ENCODE measurements at regions not wholly inside any gene's neighbourhood (a gene's known extent, or its start where the extent isn't known, plus 50 kb on each side); places are given as distances from the start of the nearest gene placed in this dataset.

DNA sequence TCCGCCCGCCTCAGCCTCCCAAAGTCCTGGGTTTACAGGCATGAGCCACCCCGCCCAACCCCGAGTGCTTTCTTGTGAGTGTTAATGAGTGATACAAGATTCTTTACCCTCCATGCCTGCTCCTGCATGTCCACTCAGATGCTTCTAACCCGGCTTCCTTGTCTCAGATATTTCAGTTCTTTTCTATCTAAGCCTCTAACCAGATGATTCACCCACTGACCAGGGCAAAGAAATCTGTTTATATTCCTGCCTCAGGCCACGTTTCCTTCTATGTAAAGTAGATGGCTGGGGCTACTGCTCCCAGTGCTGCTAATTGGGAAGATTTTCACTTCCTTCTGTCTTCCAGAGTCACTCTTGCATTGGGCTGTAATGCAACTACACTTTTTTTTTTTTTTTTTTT, 395.1 kb upstream of the ANKRD30A start:
- TF ChIP-seq EZH2 (IDR thresholded peaks at IDR 0.05; ENCODE audit: low read length, missing control alignments): no peak
- TF ChIP-seq, protein P1, sequence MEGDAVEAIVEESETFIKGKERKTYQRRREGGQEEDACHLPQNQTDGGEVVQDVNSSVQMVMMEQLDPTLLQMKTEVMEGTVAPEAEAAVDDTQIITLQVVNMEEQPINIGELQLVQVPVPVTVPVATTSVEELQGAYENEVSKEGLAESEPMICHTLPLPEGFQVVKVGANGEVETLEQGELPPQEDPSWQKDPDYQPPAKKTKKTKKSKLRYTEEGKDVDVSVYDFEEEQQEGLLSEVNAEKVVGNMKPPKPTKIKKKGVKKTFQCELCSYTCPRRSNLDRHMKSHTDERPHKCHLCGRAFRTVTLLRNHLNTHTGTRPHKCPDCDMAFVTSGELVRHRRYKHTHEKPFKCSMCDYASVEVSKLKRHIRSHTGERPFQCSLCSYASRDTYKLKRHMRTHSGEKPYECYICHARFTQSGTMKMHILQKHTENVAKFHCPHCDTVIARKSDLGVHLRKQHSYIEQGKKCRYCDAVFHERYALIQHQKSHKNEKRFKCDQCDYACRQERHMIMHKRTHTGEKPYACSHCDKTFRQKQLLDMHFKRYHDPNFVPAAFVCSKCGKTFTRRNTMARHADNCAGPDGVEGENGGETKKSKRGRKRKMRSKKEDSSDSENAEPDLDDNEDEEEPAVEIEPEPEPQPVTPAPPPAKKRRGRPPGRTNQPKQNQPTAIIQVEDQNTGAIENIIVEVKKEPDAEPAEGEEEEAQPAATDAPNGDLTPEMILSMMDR (conservative IDR thresholded peaks at IDR 0.05 in 1 of 2, IDR thresholded peaks at IDR 0.05 in 1 of 2; ENCODE audit: low read depth in 1 of 2, low read length in 2 of 2): no peak
- Histone ChIP-seq H3K4me3 (replicated peaks in 1 of 4; ENCODE audit: control extremely low read depth in 1 of 4, insufficient read depth in 1 of 4, low read depth in 3 of 4, low read length in 4 of 4) (no peak overlapping the region), H4K20me1 (ENCODE audit: control insufficient read depth, extremely low read depth, insufficient read depth, low read length) (no peaks in the 10 kb centered on the region), H3K4me1 (ENCODE audit: control insufficient read depth, extremely low read depth, insufficient read depth, low read length) (no peaks in the 10 kb centered on the region), H2AFZ (ENCODE audit: low read length) (no peak overlapping the region), H3K9ac (ENCODE audit: insufficient read depth, low read length) (no peak overlapping the region), H3K27me3 (ENCODE audit: control insufficient read depth, insufficient read depth, low read length) (no peaks in the 10 kb centered on the region), H3K79me2 (ENCODE audit: control insufficient read depth, insufficient read depth, low read length) (no peaks in the 10 kb centered on the region), H3K27ac (ENCODE audit: insufficient read depth, low read length) (no peak overlapping the region), H3K36me3 (ENCODE audit: control insufficient read depth, insufficient read depth, low read length) (no peaks in the 10 kb centered on the region), H3K4me2 (ENCODE audit: extremely low read depth, insufficient read depth, low read length) (no peak overlapping the region), H3K9me3 (ENCODE audit: control insufficient read depth, insufficient read depth, low read depth, low read length) (no peaks in the 10 kb centered on the region)
- no peak for DNase-seq (ENCODE audit: low read depth in 2 of 2)

DNA sequence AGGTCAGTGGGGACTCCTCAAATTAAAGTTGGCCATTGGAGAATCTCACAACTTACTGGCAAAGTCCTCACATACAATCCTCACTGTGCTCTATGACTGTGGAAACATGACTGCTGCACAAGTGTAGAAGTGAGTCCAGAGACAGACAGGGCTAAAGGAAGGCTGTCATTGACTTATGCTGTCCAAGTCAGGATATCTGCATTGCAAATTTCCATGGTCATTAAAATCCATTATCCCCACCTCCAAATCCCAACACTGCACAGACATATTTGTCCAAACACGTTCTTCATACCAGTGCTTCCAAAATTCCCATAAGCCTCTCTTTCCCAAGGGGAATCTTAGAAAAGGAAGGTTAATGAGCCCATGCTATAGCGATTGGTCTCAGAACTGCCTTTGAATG, 396.8 kb upstream of the ANKRD30A start:
- Histone ChIP-seq H3K4me1 (ENCODE audit: control insufficient read depth, extremely low read depth, insufficient read depth, low read length) (no peaks in the 10 kb centered on the region), H3K9me3 (ENCODE audit: control insufficient read depth, insufficient read depth, low read depth, low read length) (no peaks in the 10 kb centered on the region), H2AFZ (ENCODE audit: low read length) (no peak overlapping the region), H3K27me3 (ENCODE audit: control insufficient read depth, insufficient read depth, low read length) (no peaks in the 10 kb centered on the region), H3K4me2 (ENCODE audit: extremely low read depth, insufficient read depth, low read length) (no peak overlapping the region), H3K27ac (ENCODE audit: insufficient read depth, low read length) (no peak overlapping the region), H3K4me3 (replicated peaks in 1 of 4; ENCODE audit: control extremely low read depth in 1 of 4, insufficient read depth in 1 of 4, low read depth in 3 of 4, low read length in 4 of 4) (no peak overlapping the region), H3K36me3 (ENCODE audit: control insufficient read depth, insufficient read depth, low read length) (no peaks in the 10 kb centered on the region), H4K20me1 (ENCODE audit: control insufficient read depth, extremely low read depth, insufficient read depth, low read length) (no peaks in the 10 kb centered on the region), H3K79me2 (ENCODE audit: control insufficient read depth, insufficient read depth, low read length) (no peaks in the 10 kb centered on the region), H3K9ac (ENCODE audit: insufficient read depth, low read length) (no peak overlapping the region)
- TF ChIP-seq EZH2 (IDR thresholded peaks at IDR 0.05; ENCODE audit: low read length, missing control alignments): no peak
- TF ChIP-seq, protein P1 (conservative IDR thresholded peaks at IDR 0.05 in 1 of 2, IDR thresholded peaks at IDR 0.05 in 1 of 2; ENCODE audit: low read depth in 1 of 2, low read length in 2 of 2): no peak
- no peak for DNase-seq (ENCODE audit: low read depth in 2 of 2)

DNA sequence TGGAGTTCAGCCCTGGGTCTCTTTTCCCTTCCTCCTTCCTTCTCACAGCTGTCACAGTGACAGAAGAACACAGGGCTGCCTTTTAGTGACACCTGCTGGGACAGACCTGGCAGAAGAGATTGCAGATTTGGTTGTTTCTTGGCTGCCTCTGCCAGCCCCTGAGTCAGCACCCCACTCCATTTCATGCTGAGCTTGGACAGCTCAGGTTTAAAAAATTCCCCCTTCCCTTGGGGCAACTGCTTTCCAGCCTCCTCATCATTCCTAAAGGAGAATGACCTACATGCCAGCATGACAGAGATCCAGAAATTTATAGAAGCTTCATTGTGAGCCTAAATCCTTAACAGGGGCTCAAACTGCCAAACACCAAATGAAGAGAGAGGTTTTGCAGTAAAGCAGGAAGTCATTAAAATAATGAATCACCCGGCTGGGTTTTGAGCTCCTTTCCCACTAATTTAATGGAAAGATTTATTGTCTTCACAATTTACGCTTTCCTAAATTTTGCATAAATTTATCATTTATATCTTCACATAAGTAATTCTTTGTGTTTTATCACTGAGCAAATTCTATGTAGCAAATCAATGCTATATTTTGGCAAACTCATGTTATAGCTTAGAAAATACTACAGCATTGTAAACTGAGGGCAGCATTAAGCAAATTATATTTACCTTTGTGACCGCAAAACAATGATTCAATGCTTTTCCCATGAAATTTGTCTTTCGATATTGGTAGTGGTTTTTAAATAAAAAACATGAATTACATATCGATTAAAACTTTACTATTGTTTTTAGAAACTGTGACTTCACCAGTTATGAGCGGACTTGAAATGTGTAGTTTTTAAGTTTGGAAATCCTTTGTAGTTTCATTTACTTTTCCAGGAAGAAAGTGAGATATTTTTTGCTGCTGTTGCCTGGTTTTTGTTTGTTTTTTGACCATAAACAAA, 399.5 kb upstream of the ANKRD30A start:
- Histone ChIP-seq H3K79me2 (ENCODE audit: control insufficient read depth, insufficient read depth, low read length) (no peaks in the 10 kb centered on the region), H3K9me3 (ENCODE audit: control insufficient read depth, insufficient read depth, low read depth, low read length) (no peaks in the 10 kb centered on the region), H3K9ac (ENCODE audit: insufficient read depth, low read length) (no peak overlapping the region), H2AFZ (ENCODE audit: low read length) (no peak overlapping the region), H3K4me3 (replicated peaks in 1 of 4; ENCODE audit: control extremely low read depth in 1 of 4, insufficient read depth in 1 of 4, low read depth in 3 of 4, low read length in 4 of 4) (no peak overlapping the region), H3K27me3 (ENCODE audit: control insufficient read depth, insufficient read depth, low read length) (no peaks in the 10 kb centered on the region), H3K4me1 (ENCODE audit: control insufficient read depth, extremely low read depth, insufficient read depth, low read length) (no peaks in the 10 kb centered on the region), H3K36me3 (ENCODE audit: control insufficient read depth, insufficient read depth, low read length) (no peaks in the 10 kb centered on the region), H3K27ac (ENCODE audit: insufficient read depth, low read length) (no peak overlapping the region), H4K20me1 (ENCODE audit: control insufficient read depth, extremely low read depth, insufficient read depth, low read length) (no peaks in the 10 kb centered on the region), H3K4me2 (ENCODE audit: extremely low read depth, insufficient read depth, low read length) (no peak overlapping the region)
- no peak for TF ChIP-seq EZH2 (IDR thresholded peaks at IDR 0.05; ENCODE audit: low read length, missing control alignments)
- TF ChIP-seq, protein P1 (conservative IDR thresholded peaks at IDR 0.05 in 1 of 2, IDR thresholded peaks at IDR 0.05 in 1 of 2; ENCODE audit: low read depth in 1 of 2, low read length in 2 of 2): peak in 1 of 2 donors; percentile 6
- peak; percentile 69 to 82 for DNase-seq (ENCODE audit: low read depth in 2 of 2)

Data from fibroblast of lung (primary cell).